RWPE2 (cell line): ENCODE measurements at regions not wholly inside any gene's neighbourhood (a gene's known extent, or its start where the extent isn't known, plus 50 kb on each side); places are given as distances from the start of the nearest gene placed in this dataset.

Experiments used
- ATAC-seq: fragments of 200-7000 bp; cut with Tn5 transposase; 3 replicates; pipeline ENCODE4 v1.9.1; 2021; ENCODE audit warnings: low read depth
- DNase-seq: peaks from one replicate; pipeline ENCODE4 v3.0.0-alpha.2; 2020; ENCODE audit warnings: low spot score
- H3K27ac ChIP-seq: fragments of 450-650 bp; 2 replicates; pipeline ENCODE4 v1.5.1; 2017; ENCODE audit warnings: mild to moderate bottlenecking; ENCODE audit not compliant: poor library complexity, severe bottlenecking
- H3K27me3 ChIP-seq: fragments of 250-450 bp; sonication (Bioruptor Pico); 2 replicates; pipeline ENCODE4 v1.5.1; 2021; ENCODE audit warnings: mild to moderate bottlenecking, moderate library complexity; ENCODE audit not compliant: insufficient read depth, poor library complexity, severe bottlenecking
- H3K36me3 ChIP-seq: fragments of 250-450 bp; sonication (Bioruptor Pico); 2 replicates; pipeline ENCODE4 v1.5.1; 2020; ENCODE audit warnings: low read depth, mild to moderate bottlenecking, moderate library complexity
- H3K4me1 ChIP-seq: fragments of 250-450 bp; sonication (Bioruptor Pico); 2 replicates; pipeline ENCODE4 v1.5.1; 2021; ENCODE audit warnings: mild to moderate bottlenecking, moderate library complexity; ENCODE audit not compliant: insufficient read depth, poor library complexity, severe bottlenecking
- H3K4me3 ChIP-seq: fragments of 250-450 bp; sonication (Bioruptor Pico); 2 replicates; pipeline ENCODE4 v1.5.1; 2021; ENCODE audit warnings: mild to moderate bottlenecking, moderate library complexity; ENCODE audit not compliant: severe bottlenecking
- H3K9me3 ChIP-seq: fragments of 250-450 bp; sonication (Bioruptor Pico); 2 replicates; pipeline ENCODE4 v1.5.1; 2021; ENCODE audit warnings: mild to moderate bottlenecking, moderate library complexity; ENCODE audit not compliant: severe bottlenecking
- TF ChIP-seq, protein P1 (sequence below): fragments of 450-650 bp; IDR thresholded peaks from one replicate; pipeline ENCODE4 v1.5.1; 2017; ENCODE audit warnings: mild to moderate bottlenecking, moderate library complexity; ENCODE audit not compliant: poor library complexity, severe bottlenecking

DNA sequence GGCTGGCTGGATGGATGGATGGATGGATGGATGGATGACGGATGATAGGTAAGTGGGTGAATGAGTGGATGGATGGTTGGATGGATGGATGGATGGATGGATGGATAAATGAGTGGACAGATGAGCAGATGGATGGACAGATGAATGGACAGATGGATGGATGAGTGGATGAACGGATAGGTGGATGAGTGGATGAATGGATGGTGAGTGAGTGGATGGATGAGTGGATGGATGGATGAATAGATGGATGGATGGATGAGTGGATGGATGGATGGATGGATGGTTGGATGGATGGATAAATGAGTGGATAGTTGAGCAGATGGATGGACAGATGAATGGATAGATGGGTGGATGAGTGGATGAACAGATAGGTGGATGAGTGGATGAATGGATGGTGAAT lies 340.7 kb upstream of the AUTS2 start:
- Histone ChIP-seq H3K9me3 (no peaks in the 10 kb centered on the region), H3K4me3 (no peak overlapping the region), H3K4me1 (no peaks in the 10 kb centered on the region), H3K27ac (no peak overlapping the region), H3K27me3 (no peaks in the 10 kb centered on the region), H3K36me3 (no peaks in the 10 kb centered on the region)
- ATAC-seq: no peak
- TF ChIP-seq, protein P1, sequence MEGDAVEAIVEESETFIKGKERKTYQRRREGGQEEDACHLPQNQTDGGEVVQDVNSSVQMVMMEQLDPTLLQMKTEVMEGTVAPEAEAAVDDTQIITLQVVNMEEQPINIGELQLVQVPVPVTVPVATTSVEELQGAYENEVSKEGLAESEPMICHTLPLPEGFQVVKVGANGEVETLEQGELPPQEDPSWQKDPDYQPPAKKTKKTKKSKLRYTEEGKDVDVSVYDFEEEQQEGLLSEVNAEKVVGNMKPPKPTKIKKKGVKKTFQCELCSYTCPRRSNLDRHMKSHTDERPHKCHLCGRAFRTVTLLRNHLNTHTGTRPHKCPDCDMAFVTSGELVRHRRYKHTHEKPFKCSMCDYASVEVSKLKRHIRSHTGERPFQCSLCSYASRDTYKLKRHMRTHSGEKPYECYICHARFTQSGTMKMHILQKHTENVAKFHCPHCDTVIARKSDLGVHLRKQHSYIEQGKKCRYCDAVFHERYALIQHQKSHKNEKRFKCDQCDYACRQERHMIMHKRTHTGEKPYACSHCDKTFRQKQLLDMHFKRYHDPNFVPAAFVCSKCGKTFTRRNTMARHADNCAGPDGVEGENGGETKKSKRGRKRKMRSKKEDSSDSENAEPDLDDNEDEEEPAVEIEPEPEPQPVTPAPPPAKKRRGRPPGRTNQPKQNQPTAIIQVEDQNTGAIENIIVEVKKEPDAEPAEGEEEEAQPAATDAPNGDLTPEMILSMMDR: no peak
- no peak for DNase-seq

DNA sequence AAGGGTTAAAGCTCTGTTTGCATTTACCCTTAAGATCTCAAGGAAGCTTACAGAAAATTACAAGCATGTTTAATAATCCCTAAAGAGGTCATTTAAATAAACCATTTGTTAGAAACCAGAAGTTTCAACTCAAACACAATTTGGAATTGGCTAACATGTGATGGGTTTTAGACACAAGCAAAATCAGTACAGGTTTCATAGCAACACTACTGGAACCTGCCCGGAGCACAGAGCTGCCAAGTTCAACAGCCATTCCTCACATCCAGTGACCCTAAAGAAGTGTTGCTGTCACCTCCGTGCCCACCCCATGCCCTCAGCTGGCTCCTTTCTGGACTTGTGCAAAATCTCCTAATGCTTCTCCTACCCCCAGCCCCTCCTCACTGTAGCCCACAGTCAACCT lies 338.8 kb upstream of the AUTS2 start:
- no peaks in the 10 kb centered on the region for H3K4me1 ChIP-seq
- H3K4me3 ChIP-seq: no peak overlapping the region
- H3K36me3 ChIP-seq: no peaks in the 10 kb centered on the region
- DNase-seq (no peak), ATAC-seq (no peak)
- H3K27me3 ChIP-seq: no peaks in the 10 kb centered on the region
- H3K9me3 ChIP-seq: no peaks in the 10 kb centered on the region
- H3K27ac ChIP-seq: no peak overlapping the region
- TF ChIP-seq, protein P1: no peak

DNA sequence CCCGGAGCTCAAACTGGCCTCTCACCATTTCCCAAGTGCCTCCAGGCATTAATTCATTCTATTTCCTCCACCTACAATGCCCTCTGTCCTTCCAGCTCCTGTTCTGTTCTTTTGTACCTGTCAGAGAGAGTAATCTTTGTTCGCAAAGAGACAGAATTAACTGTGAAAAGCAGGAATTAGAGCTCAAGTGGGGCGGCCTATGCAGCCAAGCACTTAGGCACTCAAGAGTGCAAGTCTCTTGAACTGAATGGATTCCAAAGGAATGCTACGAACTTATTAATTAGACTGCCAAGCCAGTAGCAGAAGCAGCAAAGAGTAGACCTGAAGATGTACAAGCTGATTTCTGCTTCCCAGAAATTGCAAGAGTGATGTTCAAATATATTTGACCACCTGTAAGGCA lies 338.3 kb upstream of the AUTS2 start:
- no peak overlapping the region for H3K4me3 ChIP-seq
- no peaks in the 10 kb centered on the region for H3K36me3 ChIP-seq
- TF ChIP-seq, protein P1: no peak
- ATAC-seq: no peak
- DNase-seq: no peak
- H3K4me1 ChIP-seq: no peaks in the 10 kb centered on the region
- no peaks in the 10 kb centered on the region for H3K9me3 ChIP-seq
- no peaks in the 10 kb centered on the region for H3K27me3 ChIP-seq
- H3K27ac ChIP-seq: no peak overlapping the region

DNA sequence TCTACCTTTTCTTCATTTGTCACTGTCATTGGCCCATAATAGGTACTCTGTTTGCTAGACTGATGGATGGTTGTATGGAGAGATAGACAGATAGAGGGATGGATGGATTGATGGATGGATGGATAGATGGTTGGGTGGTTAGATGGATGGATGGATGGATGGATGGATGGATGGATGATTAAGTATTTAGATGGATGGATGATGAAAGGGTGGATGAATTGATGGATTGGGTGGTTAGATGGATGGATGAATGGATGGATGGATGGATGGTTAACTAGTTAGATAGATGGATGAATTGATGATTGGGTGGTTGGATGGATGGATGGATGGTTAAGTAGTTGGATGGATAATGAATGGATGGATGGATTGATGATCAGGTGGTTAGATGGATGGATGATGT lies 334.7 kb upstream of the AUTS2 start:
- Histone ChIP-seq H3K4me3 (no peak overlapping the region), H3K4me1 (no peaks in the 10 kb centered on the region), H3K9me3 (no peaks in the 10 kb centered on the region), H3K27me3 (no peaks in the 10 kb centered on the region), H3K27ac (no peak overlapping the region), H3K36me3 (no peaks in the 10 kb centered on the region)
- DNase-seq: no peak
- ATAC-seq: no peak
- TF ChIP-seq, protein P1: no peak

DNA sequence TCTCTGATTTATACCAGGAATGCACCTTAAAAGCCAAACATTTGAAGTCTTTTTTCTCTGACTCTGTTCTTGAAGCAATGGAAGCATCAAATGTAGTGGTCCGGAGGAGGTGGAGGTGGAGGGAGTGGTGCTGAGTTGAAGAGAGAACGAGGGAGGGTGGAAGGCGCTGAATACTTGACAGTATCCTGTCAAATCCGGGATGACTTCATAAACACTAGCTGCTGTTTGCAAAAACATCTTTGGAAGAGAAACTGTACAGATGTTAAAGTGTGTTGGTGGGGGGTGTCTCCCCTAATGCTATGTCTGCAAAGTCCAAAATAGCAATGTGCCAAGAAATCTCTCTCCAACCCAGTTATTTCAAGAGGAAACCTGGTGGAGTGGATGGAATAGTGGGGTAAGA lies 328.5 kb upstream of the AUTS2 start:
- no peak for DNase-seq
- Histone ChIP-seq H3K4me3 (no peak overlapping the region), H3K36me3 (no peaks in the 10 kb centered on the region), H3K27ac (no peak overlapping the region), H3K27me3 (no peaks in the 10 kb centered on the region), H3K9me3 (no peaks in the 10 kb centered on the region), H3K4me1 (no peaks in the 10 kb centered on the region)
- ATAC-seq: no peak
- TF ChIP-seq, protein P1: no peak
